Mononuclear cell (primary cell): ENCODE measurements at regions not wholly inside any gene's neighbourhood (a gene's known extent, or its start where the extent isn't known, plus 50 kb on each side); places are given as distances from the start of the nearest gene placed in this dataset.

Experiments
- H3K27me3 ChIP-seq: 2 replicates; pipeline ENCODE4 v1.6.0; 2011; ENCODE audit warnings: low read length, control low read depth; ENCODE audit not compliant: insufficient read depth
- H3K4me1 ChIP-seq: 2 replicates; pipeline ENCODE4 v1.5.1; 2011; ENCODE audit warnings: mild to moderate bottlenecking, low read length, control low read depth; ENCODE audit not compliant: insufficient read depth
- H3K4me3 ChIP-seq: 2 replicates; pipeline ENCODE4 v1.5.1; 2011; ENCODE audit warnings: mild to moderate bottlenecking, low read length, moderate library complexity
- H3K9me3 ChIP-seq: 2 replicates; pipeline ENCODE4 v1.5.1; 2011; ENCODE audit warnings: low read depth, mild to moderate bottlenecking, control low read depth, low read length

- Histone ChIP-seq H3K4me3 (no peak overlapping the region), H3K4me1 (no peaks in the 10 kb centered on the region), H3K27me3 (no peaks in the 10 kb centered on the region), H3K9me3 (no peaks in the 10 kb centered on the region)
These were observed 1474.6 kb upstream of the TMEM132C start for GRCh38 chr12:126792411-126792810.

DNA sequence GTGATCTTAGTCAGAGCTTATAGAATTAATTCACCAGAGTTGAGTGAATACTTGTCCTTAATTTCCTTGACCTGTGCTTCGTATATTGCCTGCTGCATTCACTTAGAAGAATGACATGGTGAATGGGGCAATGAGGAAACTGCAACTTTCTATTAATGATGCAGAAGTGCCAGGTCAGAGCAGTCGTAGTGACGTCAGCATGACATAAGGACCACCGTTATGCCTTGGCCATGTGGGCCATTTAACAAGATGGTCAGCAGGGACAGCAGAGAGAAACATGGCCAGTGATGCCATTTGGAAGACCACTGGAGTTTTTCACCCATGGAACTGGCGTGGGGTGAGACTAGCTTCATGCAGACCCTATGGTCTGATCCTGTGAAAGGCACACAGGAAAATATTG, 1469.4 kb upstream of the TMEM132C start:
- no peaks in the 10 kb centered on the region for H3K9me3 ChIP-seq
- no peak overlapping the region for H3K4me3 ChIP-seq
- no peaks in the 10 kb centered on the region for H3K4me1 ChIP-seq
- H3K27me3 ChIP-seq, result no peaks in the 10 kb centered on the region

DNA sequence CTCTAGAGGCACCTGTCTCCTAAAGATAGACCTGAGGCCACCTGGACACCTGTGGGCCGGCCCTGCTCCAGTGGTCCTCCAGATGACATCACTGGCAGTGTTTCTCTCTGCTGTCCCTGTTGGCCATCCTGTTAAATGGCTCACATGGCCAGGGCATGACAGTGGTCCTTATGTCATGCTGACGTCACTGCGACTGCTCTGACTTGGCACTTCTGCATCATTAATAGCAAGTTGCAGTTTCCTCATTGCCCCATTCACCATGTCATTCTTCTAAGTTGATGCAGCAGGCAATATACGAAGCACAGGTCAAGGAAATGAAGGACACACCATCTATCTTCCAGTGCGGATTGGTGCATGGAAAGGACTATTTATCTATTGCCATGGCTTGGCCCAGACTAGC, 1468.5 kb upstream of the TMEM132C start:
- Histone ChIP-seq H3K27me3 (no peaks in the 10 kb centered on the region), H3K4me3 (no peak overlapping the region), H3K4me1 (no peaks in the 10 kb centered on the region), H3K9me3 (no peaks in the 10 kb centered on the region)

- no peak overlapping the region for H3K4me3 ChIP-seq
- no peaks in the 10 kb centered on the region for H3K4me1 ChIP-seq
- H3K27me3 ChIP-seq, result no peaks in the 10 kb centered on the region
- no peaks in the 10 kb centered on the region for H3K9me3 ChIP-seq
These were observed 1459.6 kb upstream of the TMEM132C start for GRCh38 chr12:126807312-126807865.

GRCh38 chr12:126811391-126811790, 1455.6 kb upstream of the TMEM132C start:
- Histone ChIP-seq H3K9me3 (no peaks in the 10 kb centered on the region), H3K4me3 (no peak overlapping the region), H3K4me1 (no peaks in the 10 kb centered on the region), H3K27me3 (no peaks in the 10 kb centered on the region)

- Histone ChIP-seq H3K4me3 (no peak overlapping the region), H3K4me1 (no peaks in the 10 kb centered on the region), H3K27me3 (no peaks in the 10 kb centered on the region), H3K9me3 (no peaks in the 10 kb centered on the region)
These were observed 1447.4 kb upstream of the TMEM132C start for GRCh38 chr12:126819554-126819953.

- peaks cover 5% of the 10 kb centered on the region for H3K9me3 ChIP-seq
- no peaks in the 10 kb centered on the region for H3K4me1 ChIP-seq
- H3K27me3 ChIP-seq, result peaks cover 2% of the 10 kb centered on the region
- H3K4me3 ChIP-seq, result no peak overlapping the region
These were observed 1435.9 kb upstream of the TMEM132C start for GRCh38 chr12:126830778-126831680.

DNA sequence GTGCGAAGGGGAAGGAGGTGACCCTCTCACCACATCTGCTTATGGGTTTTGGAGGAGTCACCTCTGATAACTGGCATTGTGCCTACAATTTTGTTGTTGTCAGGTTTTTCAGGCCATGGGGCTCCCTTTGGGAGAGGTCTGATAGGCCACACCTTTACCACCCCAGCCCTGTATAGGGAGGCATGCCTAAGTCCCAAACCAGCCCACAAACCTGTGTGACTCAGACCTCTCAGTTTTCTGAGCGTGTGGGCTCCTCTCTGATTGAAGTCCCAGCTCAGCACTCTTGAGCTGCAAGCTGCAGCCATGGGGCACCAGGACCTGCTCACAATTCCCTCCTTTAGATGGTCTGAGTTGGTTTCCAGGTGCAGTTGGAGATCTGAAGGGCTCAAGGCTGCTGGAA, 1429.3 kb upstream of the TMEM132C start:
- no peaks in the 10 kb centered on the region for H3K4me1 ChIP-seq
- H3K9me3 ChIP-seq, result peaks cover 10% of the 10 kb centered on the region
- H3K4me3 ChIP-seq, result no peak overlapping the region
- peaks cover under 1% of the 10 kb centered on the region for H3K27me3 ChIP-seq

DNA sequence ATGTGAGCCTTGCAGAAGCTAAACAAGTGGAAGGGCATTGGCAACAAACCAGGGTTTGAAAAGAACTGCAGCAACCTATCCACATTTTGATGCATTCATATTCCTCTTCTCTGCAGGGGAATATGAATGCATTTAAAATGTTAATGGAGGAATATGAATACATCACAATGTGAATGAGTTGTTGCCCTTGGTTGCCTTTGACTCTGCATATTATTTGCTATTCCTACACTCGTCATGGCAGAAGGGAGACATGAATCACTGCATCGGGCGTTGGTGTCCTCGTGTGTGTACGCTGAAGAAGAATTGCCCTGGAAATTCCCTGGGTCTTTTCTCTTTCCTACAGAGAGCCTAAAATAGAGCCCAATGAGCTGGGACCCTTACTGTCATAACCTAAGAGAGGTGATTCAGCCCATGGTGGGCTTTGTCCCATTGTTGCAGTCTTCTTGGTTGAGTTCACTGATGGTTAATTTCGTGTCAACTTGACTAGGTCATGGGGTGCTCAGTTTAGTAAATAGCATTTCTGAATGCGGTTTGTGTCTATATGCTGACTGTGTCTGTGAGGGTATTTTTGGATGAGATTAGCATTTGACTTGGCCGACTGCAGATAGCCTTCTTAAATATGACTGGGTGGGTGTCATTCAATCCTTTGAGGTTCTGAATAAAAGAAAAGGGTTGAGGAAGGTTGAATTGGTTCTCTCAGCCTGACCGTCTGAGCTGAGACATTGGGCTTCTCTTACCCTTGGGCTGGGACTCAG, 1422.9 kb upstream of the TMEM132C start:
- no peaks in the 10 kb centered on the region for H3K4me1 ChIP-seq
- H3K4me3 ChIP-seq, result no peak overlapping the region
- H3K9me3 ChIP-seq, result no peaks in the 10 kb centered on the region
- H3K27me3 ChIP-seq, result no peaks in the 10 kb centered on the region

GRCh38 chr12:126847005-126847629, 1419.9 kb upstream of the TMEM132C start:
- no peak overlapping the region for H3K4me3 ChIP-seq

GRCh38 chr12:126855768-126856167, 1411.2 kb upstream of the TMEM132C start:
- H3K4me3 ChIP-seq, result no peak overlapping the region
- no peaks in the 10 kb centered on the region for H3K27me3 ChIP-seq
- no peaks in the 10 kb centered on the region for H3K9me3 ChIP-seq
- no peaks in the 10 kb centered on the region for H3K4me1 ChIP-seq

More at GRCh38 chr12:126847005-126847629, 1419.9 kb upstream of the TMEM132C start:
- no peaks in the 10 kb centered on the region for H3K27me3 ChIP-seq
- H3K9me3 ChIP-seq, result no peaks in the 10 kb centered on the region
- no peaks in the 10 kb centered on the region for H3K4me1 ChIP-seq

- no peaks in the 10 kb centered on the region for H3K4me1 ChIP-seq
- no peaks in the 10 kb centered on the region for H3K9me3 ChIP-seq
- H3K27me3 ChIP-seq, result no peaks in the 10 kb centered on the region
- no peak overlapping the region for H3K4me3 ChIP-seq
These were observed 1410.0 kb upstream of the TMEM132C start for GRCh38 chr12:126856958-126857357.

GRCh38 chr12:126858560-126858959, 1408.4 kb upstream of the TMEM132C start:
- H3K4me1 ChIP-seq, result no peaks in the 10 kb centered on the region
- no peak overlapping the region for H3K4me3 ChIP-seq
- H3K9me3 ChIP-seq, result no peaks in the 10 kb centered on the region
- no peaks in the 10 kb centered on the region for H3K27me3 ChIP-seq

GRCh38 chr12:126860210-126860609, 1406.8 kb upstream of the TMEM132C start:
- no peaks in the 10 kb centered on the region for H3K27me3 ChIP-seq
- no peak overlapping the region for H3K4me3 ChIP-seq
- H3K9me3 ChIP-seq, result no peaks in the 10 kb centered on the region

DNA sequence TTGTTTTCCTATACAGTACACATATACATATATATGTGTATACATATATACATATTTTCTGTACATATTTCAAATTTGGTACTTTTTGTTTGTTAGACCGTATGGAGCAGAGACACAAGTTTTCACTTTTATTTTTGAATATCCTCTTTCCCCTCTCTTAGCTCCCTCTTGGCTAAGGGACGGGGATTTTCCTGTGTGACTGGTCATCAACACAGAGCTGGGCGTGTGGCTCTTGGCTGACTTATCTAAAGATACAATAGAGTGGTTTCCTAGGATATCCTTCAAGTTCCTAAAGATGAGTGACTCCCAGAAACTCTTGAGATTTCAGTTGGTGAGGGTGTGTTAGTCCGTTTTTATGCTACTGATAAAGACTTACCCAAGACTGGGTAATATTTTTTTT, 1404.5 kb upstream of the TMEM132C start:
- Histone ChIP-seq H3K9me3 (no peaks in the 10 kb centered on the region), H3K4me1 (no peaks in the 10 kb centered on the region), H3K27me3 (no peaks in the 10 kb centered on the region), H3K4me3 (no peak overlapping the region)

More at GRCh38 chr12:126860210-126860609, 1406.8 kb upstream of the TMEM132C start:
- H3K4me1 ChIP-seq, result no peaks in the 10 kb centered on the region
